Gastrocnemius medialis (tissue), 4 donors: ENCODE measurements at regions not wholly inside any gene's neighbourhood (a gene's known extent, or its start where the extent isn't known, plus 50 kb on each side); places are given as distances from the start of the nearest gene placed in this dataset.

Experiments
- ATAC-seq, 2 donors: fragments of 150-250 bp; one replicate each; pipeline ENCODE4 v1.9.1; 2016
- DNase-seq, 2 donors: peaks; one replicate each; pipeline ENCODE4 v3.0.0-alpha.2; 2019
- H3K27ac ChIP-seq, 4 donors: fragments of 200-600 bp; sonication (generic); 1 replicate in 1 of 4; 2 replicates in 3 of 4; pipeline ENCODE4 v1.5.1; 2016 to 2018; ENCODE audit warnings: mild to moderate bottlenecking in 2 of 4, moderate library complexity in 1 of 4
- H3K27me3 ChIP-seq, 3 donors: fragments of 200-600 bp; sonication (generic) in 2 of 3; 1 replicate in 1 of 3; 2 replicates in 2 of 3; pipeline versions ENCODE4 v1.5.1 to v1.6.0; 2016 to 2019; ENCODE audit warnings: mild to moderate bottlenecking in 1 of 3, moderate library complexity in 1 of 3
- H3K36me3 ChIP-seq, 2 donors: fragments of 200-600 bp; sonication (generic) in 1 of 2; one replicate each; pipeline ENCODE4 v1.5.1; 2017 to 2018
- H3K4me1 ChIP-seq, 2 donors: fragments of 200-600 bp; sonication (generic) in 1 of 2; one replicate each; pipeline ENCODE4 v1.5.1; 2016 to 2017; ENCODE audit warnings: mild to moderate bottlenecking in 2 of 2
- H3K4me3 ChIP-seq, 4 donors: fragments of 200-600 bp; sonication (generic) in 3 of 4; 1 replicate in 1 of 4; 2 replicates in 3 of 4; pipeline ENCODE4 v1.5.1; 2016 to 2019; ENCODE audit warnings: mild to moderate bottlenecking in 2 of 4
- H3K9me3 ChIP-seq, 3 donors: fragments of 200-600 bp; sonication (generic) in 2 of 3; 1 replicate in 1 of 3; 2 replicates in 2 of 3; pipeline ENCODE4 v1.5.1; 2016 to 2019
- POLR2A ChIP-seq, 2 donors: fragments of 450-650 bp; IDR thresholded peaks; one replicate each; pipeline ENCODE4 v1.6.1; 2017; ENCODE audit warnings: antibody characterized with exemption in 2 of 2, mild to moderate bottlenecking in 2 of 2, moderate library complexity in 2 of 2
- in situ Hi-C, 4 donors: fragments of 200-750 bp; cut with MboI; loops; one replicate each; pipeline versions ENCODE4 v1.15.0 to v1.8.0; 2017; ENCODE audit warnings: low sequenced_read_pairs in 4 of 4
- intact Hi-C: fragments of 100-400 bp; cut with DNase I; formaldehyde crosslinking; loops from one replicate; pipeline ENCODE4 v1.15.1; 2023; ENCODE audit warnings: low total_unique reads
- TF ChIP-seq, protein P1 (sequence below), 5 experiments: fragments of 450-650 bp in 3 of 5; fragments of 200-600 bp in 2 of 5; sonication (generic) in 2 of 5; IDR thresholded peaks in 4 of 5; conservative IDR thresholded peaks in 1 of 5; 1 replicate in 4 of 5; 2 replicates in 1 of 5; pipeline ENCODE4 v1.5.1; 2016 to 2019; ENCODE audit warnings: antibody characterized with exemption in 5 of 5, mild to moderate bottlenecking in 3 of 5, moderate library complexity in 3 of 5

- in situ Hi-C loops: no loop called here
- no peak for TF ChIP-seq POLR2A (IDR thresholded peaks at IDR 0.05)
- TF ChIP-seq, protein P1, sequence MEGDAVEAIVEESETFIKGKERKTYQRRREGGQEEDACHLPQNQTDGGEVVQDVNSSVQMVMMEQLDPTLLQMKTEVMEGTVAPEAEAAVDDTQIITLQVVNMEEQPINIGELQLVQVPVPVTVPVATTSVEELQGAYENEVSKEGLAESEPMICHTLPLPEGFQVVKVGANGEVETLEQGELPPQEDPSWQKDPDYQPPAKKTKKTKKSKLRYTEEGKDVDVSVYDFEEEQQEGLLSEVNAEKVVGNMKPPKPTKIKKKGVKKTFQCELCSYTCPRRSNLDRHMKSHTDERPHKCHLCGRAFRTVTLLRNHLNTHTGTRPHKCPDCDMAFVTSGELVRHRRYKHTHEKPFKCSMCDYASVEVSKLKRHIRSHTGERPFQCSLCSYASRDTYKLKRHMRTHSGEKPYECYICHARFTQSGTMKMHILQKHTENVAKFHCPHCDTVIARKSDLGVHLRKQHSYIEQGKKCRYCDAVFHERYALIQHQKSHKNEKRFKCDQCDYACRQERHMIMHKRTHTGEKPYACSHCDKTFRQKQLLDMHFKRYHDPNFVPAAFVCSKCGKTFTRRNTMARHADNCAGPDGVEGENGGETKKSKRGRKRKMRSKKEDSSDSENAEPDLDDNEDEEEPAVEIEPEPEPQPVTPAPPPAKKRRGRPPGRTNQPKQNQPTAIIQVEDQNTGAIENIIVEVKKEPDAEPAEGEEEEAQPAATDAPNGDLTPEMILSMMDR (IDR thresholded peaks at IDR 0.05 in 4 of 5, conservative IDR thresholded peaks at IDR 0.05 in 1 of 5): no peak
- intact Hi-C loops: no loop called here
- Histone ChIP-seq H3K36me3 (no peaks in the 10 kb centered on the region), H3K4me3 (no peak overlapping the region), H3K4me1 (no peaks in the 10 kb centered on the region), H3K27me3 (no peaks in the 10 kb centered on the region), H3K9me3 (no peaks in the 10 kb centered on the region), H3K27ac (no peak overlapping the region)
- DNase-seq (no peak), ATAC-seq (no peak)
Observed at GRCh38 chr9:7613931-7614330, 185.6 kb downstream of the DMAC1 start.

DNA sequence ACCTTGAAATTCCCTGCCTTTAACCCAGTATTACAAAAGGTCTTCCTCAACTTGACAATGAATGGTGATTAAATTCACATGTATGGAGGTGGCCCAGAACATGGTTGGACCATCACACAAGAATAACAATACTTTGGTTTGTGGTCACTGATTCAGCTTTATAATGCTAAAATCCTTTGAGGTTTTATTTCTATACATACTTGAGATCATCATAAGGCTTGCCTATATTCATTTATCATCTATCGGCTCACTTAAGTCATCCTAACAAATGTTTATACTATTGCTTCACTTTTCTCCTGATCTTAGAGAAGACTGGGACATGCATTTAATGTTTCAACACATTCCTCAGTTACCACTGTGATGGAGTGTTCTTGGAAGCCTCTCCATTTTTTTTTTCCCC, 191.3 kb downstream of the DMAC1 start:
- no peaks in the 10 kb centered on the region for H3K9me3 ChIP-seq
- H3K27ac ChIP-seq: no peak overlapping the region
- H3K27me3 ChIP-seq: no peaks in the 10 kb centered on the region
- intact Hi-C loops (no loop called here), in situ Hi-C loops (no loop called here)
- no peak for ATAC-seq
- H3K4me3 ChIP-seq: no peak overlapping the region
- no peaks in the 10 kb centered on the region for H3K36me3 ChIP-seq
- DNase-seq: no peak
- TF ChIP-seq, protein P1 (IDR thresholded peaks at IDR 0.05 in 4 of 5, conservative IDR thresholded peaks at IDR 0.05 in 1 of 5): no peak
- TF ChIP-seq POLR2A (IDR thresholded peaks at IDR 0.05): no peak
- H3K4me1 ChIP-seq: no peaks in the 10 kb centered on the region

GRCh38 chr9:7607421-7607820, 192.2 kb downstream of the DMAC1 start:
- ATAC-seq: no peak
- Histone ChIP-seq H3K4me3 (no peak overlapping the region), H3K27ac (no peak overlapping the region), H3K36me3 (no peaks in the 10 kb centered on the region), H3K4me1 (no peaks in the 10 kb centered on the region), H3K27me3 (no peaks in the 10 kb centered on the region), H3K9me3 (no peaks in the 10 kb centered on the region)
- intact Hi-C loops (no loop called here), in situ Hi-C loops (no loop called here)
- DNase-seq: no peak
- TF ChIP-seq, protein P1 (IDR thresholded peaks at IDR 0.05 in 4 of 5, conservative IDR thresholded peaks at IDR 0.05 in 1 of 5): no peak
- TF ChIP-seq POLR2A (IDR thresholded peaks at IDR 0.05): no peak

GRCh38 chr9:7606591-7606990, 193.0 kb downstream of the DMAC1 start:
- in situ Hi-C loops: no loop called here
- TF ChIP-seq, protein P1 (IDR thresholded peaks at IDR 0.05 in 4 of 5, conservative IDR thresholded peaks at IDR 0.05 in 1 of 5): no peak
- TF ChIP-seq POLR2A (IDR thresholded peaks at IDR 0.05): no peak
- H3K4me1 ChIP-seq: no peaks in the 10 kb centered on the region
- no peaks in the 10 kb centered on the region for H3K9me3 ChIP-seq
- H3K4me3 ChIP-seq: no peak overlapping the region
- no peak for ATAC-seq
- no peak for DNase-seq
- H3K27ac ChIP-seq: no peak overlapping the region
- no peaks in the 10 kb centered on the region for H3K36me3 ChIP-seq
- intact Hi-C loops: no loop called here
- H3K27me3 ChIP-seq: no peaks in the 10 kb centered on the region

DNA sequence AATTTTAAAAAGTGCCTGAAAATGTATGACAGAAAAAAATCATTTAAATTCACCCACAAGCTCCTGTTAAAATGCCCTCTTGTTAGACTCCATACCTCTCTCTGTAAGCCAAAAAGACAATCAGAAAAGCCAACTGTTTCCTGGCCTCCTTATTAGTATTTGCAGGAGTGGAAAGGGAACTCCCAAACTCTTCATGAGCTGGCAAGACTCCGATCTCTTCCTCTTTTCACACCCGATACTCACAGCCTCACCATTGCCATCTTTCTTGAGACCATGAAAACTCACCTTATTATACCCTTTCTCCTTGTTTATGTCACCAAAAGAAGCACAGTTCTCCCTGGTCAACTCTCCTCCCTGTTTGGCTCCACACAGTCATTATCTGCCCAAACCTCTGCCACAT, 197.8 kb downstream of the DMAC1 start:
- no peak overlapping the region for H3K4me3 ChIP-seq
- no peaks in the 10 kb centered on the region for H3K9me3 ChIP-seq
- H3K27me3 ChIP-seq: no peaks in the 10 kb centered on the region
- ATAC-seq (no peak), DNase-seq (no peak)
- TF ChIP-seq, protein P1 (IDR thresholded peaks at IDR 0.05 in 4 of 5, conservative IDR thresholded peaks at IDR 0.05 in 1 of 5): no peak
- TF ChIP-seq POLR2A (IDR thresholded peaks at IDR 0.05): no peak
- no peaks in the 10 kb centered on the region for H3K36me3 ChIP-seq
- intact Hi-C loops: no loop called here
- in situ Hi-C loops: no loop called here
- H3K4me1 ChIP-seq: no peaks in the 10 kb centered on the region
- H3K27ac ChIP-seq: no peak overlapping the region
